ENCODE measurements at regions not wholly inside any gene's neighbourhood (a gene's known extent, or its start where the extent isn't known, plus 50 kb on each side); places are given as distances from the start of the nearest gene placed in this dataset.

GRCh38 chr4:112979881-112980421 is 69.5 kb upstream of the ANK2 start:
- Mint-ChIP-seq H3K36me3 (ENCODE audit: low read depth) (no peaks in the 10 kb centered on the region), H3K27ac (no peak overlapping the region), H3K9me3 (no peaks in the 10 kb centered on the region), H3K27me3 (peaks cover 1% of the 10 kb centered on the region), H3K4me1 (ENCODE audit: low read depth) (no peaks in the 10 kb centered on the region), H3K4me3 (no peak overlapping the region)

GRCh38 chr4:112982680-112983079 is 66.8 kb upstream of the ANK2 start:
- H3K27me3 Mint-ChIP-seq: peaks cover 3% of the 10 kb centered on the region
- H3K4me3 Mint-ChIP-seq: no peak overlapping the region
- H3K4me1 Mint-ChIP-seq (ENCODE audit: low read depth): no peaks in the 10 kb centered on the region
- no peaks in the 10 kb centered on the region for H3K36me3 Mint-ChIP-seq (ENCODE audit: low read depth)
- no peaks in the 10 kb centered on the region for H3K9me3 Mint-ChIP-seq
- H3K27ac Mint-ChIP-seq: no peak overlapping the region

GRCh38 chr4:112994732-112995464 is 54.6 kb upstream of the ANK2 start:
- Mint-ChIP-seq H3K9me3 (no peaks in the 10 kb centered on the region), H3K27ac (no peak overlapping the region), H3K4me1 (ENCODE audit: low read depth) (no peaks in the 10 kb centered on the region), H3K27me3 (peaks cover 7% of the 10 kb centered on the region), H3K36me3 (ENCODE audit: low read depth) (no peaks in the 10 kb centered on the region), H3K4me3 (no peak overlapping the region)

Measured in stimulated activated naive CD8-positive, alpha-beta T cell treated with anti-CD3 and anti-CD28 coated beads, Interleukin-15, Interleukin-2, amounts not matched to agents 100 ng/mL and 50 ng/mL, for 24 hours (primary cell).